Activated CD4-positive, alpha-beta T cell treated with anti-CD3 and anti-CD28 coated beads for 36 hours (primary cell): ENCODE measurements at regions not wholly inside any gene's neighbourhood (a gene's known extent, or its start where the extent isn't known, plus 50 kb on each side); places are given as distances from the start of the nearest gene placed in this dataset.

ENCODE experiments used
- ATAC-seq: fragments of 200-7000 bp; cut with Tn5 transposase; one replicate; pipeline ENCODE4 v1.10.0; 2021; ENCODE audit warnings: mild to moderate bottlenecking, moderate library complexity
- CTCF ChIA-PET: fragments of 350-600 bp; sonication (Branson Sonifier 250); formaldehyde crosslinking; loops from one replicate; lab custom pipeline; 2021; ENCODE audit warnings: antibody characterized with exemption; lab: Charles Lee
- POLR2A ChIA-PET: fragments of 350-600 bp; sonication (Branson Sonifier 250); formaldehyde crosslinking; loops from one replicate; lab custom pipeline; 2021; ENCODE audit warnings: antibody characterized with exemption, inconsistent platforms; lab: Charles Lee
- DNase-seq: peaks from one replicate; pipeline ENCODE4 v3.0.0-alpha.2; 2020
- H3K27ac Mint-ChIP-seq: one replicate; pipeline ENCODE4 v1.8.0; 2021; ENCODE audit warnings: mixed read lengths
- H3K27me3 Mint-ChIP-seq: one replicate; pipeline ENCODE4 v1.8.0; 2021; ENCODE audit warnings: mixed read lengths
- H3K36me3 Mint-ChIP-seq: one replicate; pipeline ENCODE4 v1.8.0; 2021; ENCODE audit warnings: low read depth, mixed read lengths
- H3K4me1 Mint-ChIP-seq: one replicate; pipeline ENCODE4 v1.8.0; 2021; ENCODE audit warnings: mixed read lengths
- H3K4me3 Mint-ChIP-seq: one replicate; pipeline ENCODE4 v1.8.0; 2021; ENCODE audit warnings: mild to moderate bottlenecking, moderate library complexity, mixed read lengths
- H3K9me3 Mint-ChIP-seq: one replicate; pipeline ENCODE4 v1.8.0; 2021; ENCODE audit warnings: low read depth, mixed read lengths
- intact Hi-C, 2 experiments: fragments of 100-400 bp; cut with DNase I in 1 of 2; cut with micrococcal nuclease in 1 of 2; formaldehyde crosslinking; loops; one replicate each; pipeline versions ENCODE4 v1.14.2 to v1.15.1; 2022 to 2024; cut with DNase I, micrococcal nuclease

DNA sequence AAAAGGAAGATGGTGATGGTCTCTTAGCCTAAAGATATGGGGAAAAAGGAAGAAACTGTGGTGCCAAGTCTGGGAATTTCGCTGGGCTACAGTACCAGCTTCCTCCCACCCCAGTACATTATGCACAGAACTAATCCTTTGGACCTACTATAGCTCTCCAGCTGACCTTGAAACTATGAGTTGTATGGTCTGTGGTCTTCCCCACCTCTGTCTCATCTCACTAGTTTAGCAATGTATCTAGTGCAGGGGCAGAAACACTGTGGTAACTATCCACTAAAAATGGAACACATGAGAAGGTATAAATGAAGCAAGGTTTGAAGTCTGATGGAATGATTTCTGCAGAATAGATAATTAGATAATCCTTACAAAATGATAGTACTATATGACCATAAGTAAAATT is 190.4 kb upstream of the CCDC150 start:
- POLR2A ChIA-PET: no interaction called here

DNA sequence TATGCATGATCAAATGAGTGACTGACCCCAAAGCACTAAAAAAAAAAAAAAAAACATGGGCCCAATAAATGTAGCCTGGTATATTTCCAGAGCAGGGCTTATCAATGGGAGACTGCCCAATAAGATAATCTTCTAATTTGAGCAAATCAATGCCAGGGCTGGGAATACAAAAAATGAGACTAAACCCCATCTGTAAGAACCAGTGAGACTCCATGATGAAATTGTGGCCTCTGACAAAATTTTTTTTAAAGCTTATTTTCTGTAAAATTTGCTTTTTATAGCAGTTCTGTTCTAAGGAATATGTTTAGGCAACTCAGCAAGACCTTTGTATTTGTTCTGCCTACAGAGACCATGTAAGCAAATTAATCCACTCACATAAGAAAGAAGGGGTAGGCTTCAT is 186.8 kb upstream of the CCDC150 start:
- H3K27me3 Mint-ChIP-seq: peaks cover 18% of the 10 kb centered on the region
- intact Hi-C loops: loop anchor here (1.0 to 10.0 kb wide), 5 partner anchors 118 to 374 kb away; no protein-coding TSS in a partner anchor
- H3K4me3 Mint-ChIP-seq: no peak overlapping the region
- peaks cover 2% of the 10 kb centered on the region for H3K4me1 Mint-ChIP-seq
- no peak overlapping the region for H3K27ac Mint-ChIP-seq
- H3K9me3 Mint-ChIP-seq: no peaks in the 10 kb centered on the region
- POLR2A ChIA-PET: no interaction called here
- ATAC-seq: no peak
- CTCF ChIA-PET: interaction anchor here (0.6 to 3.4 kb wide), 18 partner anchors 12 to 1591 kb away, joined by 3 to 38 read pairs (median 4); partner anchors contain the start of gene DNAH7
- no peaks in the 10 kb centered on the region for H3K36me3 Mint-ChIP-seq
- no peak for DNase-seq

More for the DNA sequence above, 190.4 kb upstream of the CCDC150 start:
- no peak overlapping the region for H3K4me3 Mint-ChIP-seq
- H3K27ac Mint-ChIP-seq: no peak overlapping the region
- CTCF ChIA-PET: interaction anchor here (0.9 kb wide), 1 partner anchor 155 kb away, joined by 3 read pairs; no protein-coding TSS in a partner anchor
- H3K9me3 Mint-ChIP-seq: no peaks in the 10 kb centered on the region
- ATAC-seq (peak; percentile 26), DNase-seq (no peak)
- peaks cover 2% of the 10 kb centered on the region for H3K27me3 Mint-ChIP-seq
- H3K36me3 Mint-ChIP-seq: no peaks in the 10 kb centered on the region
- H3K4me1 Mint-ChIP-seq: peaks cover 2% of the 10 kb centered on the region
- intact Hi-C loops: no loop called here

DNA sequence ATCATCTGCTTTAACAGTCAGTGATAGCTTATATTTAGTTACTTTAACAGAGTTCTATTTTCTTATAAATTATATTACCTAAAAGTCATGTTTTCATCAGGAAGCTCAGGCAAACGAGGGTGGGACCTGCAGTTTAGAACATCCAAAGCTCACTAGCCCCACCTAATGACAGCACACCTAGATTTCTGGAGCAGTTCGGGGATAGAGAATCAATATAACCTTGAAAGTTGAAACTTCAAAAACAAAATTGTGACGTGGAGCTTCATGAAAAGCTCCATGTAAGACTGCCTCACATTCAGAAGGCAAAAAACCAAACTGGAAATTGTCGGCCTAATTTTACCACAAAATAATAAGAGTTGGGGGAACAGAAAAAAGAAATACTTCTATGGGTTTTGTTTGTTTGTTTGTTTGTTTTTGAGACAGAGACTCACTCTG is 185.9 kb upstream of the CCDC150 start:
- intact Hi-C loops: loop anchor here (1.0 to 10.0 kb wide), 5 partner anchors 119 to 375 kb away; no protein-coding TSS in a partner anchor
- ChIA-PET CTCF (interaction anchor here (0.6 to 3.4 kb wide), 43 partner anchors 8 to 1590 kb away, joined by 3 to 38 read pairs (median 3); partner anchors contain the start of gene DNAH7), POLR2A (no interaction called here)
- no peak overlapping the region for H3K27ac Mint-ChIP-seq
- peak; percentile 51 for ATAC-seq
- peak; percentile 58 for DNase-seq
- no peaks in the 10 kb centered on the region for H3K9me3 Mint-ChIP-seq
- peaks cover 2% of the 10 kb centered on the region for H3K4me1 Mint-ChIP-seq
- peaks cover 22% of the 10 kb centered on the region for H3K27me3 Mint-ChIP-seq
- H3K4me3 Mint-ChIP-seq: no peak overlapping the region
- H3K36me3 Mint-ChIP-seq: no peaks in the 10 kb centered on the region

DNA sequence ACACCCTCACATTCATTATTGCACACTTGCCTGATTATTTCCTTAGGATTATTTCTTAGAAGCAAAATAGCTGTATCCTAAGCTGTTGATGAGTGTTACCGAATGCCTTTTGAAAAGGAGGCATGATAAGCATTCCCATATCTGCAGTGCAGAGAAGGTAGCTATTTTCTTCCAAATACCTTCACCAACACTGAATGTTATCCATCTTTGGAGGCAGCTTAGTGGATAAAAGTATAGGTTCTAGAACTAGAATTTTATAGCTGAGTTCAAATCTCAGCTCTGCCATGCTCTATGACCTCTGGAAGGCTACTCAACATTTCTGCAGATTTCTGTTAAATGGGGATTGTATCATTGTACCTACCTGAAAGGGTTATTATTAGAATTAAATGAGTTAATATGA is 185.0 kb upstream of the CCDC150 start:
- peaks cover 29% of the 10 kb centered on the region for H3K27me3 Mint-ChIP-seq
- POLR2A ChIA-PET: no interaction called here
- no peaks in the 10 kb centered on the region for H3K9me3 Mint-ChIP-seq
- no peak overlapping the region for H3K4me3 Mint-ChIP-seq
- H3K4me1 Mint-ChIP-seq: peaks cover 9% of the 10 kb centered on the region
- DNase-seq (no peak), ATAC-seq (no peak)
- CTCF ChIA-PET: interaction anchor here (0.6 to 3.4 kb wide), 19 partner anchors 12 to 387 kb away, joined by 3 to 38 read pairs (median 5); partner anchors contain the start of gene DNAH7
- H3K27ac Mint-ChIP-seq: no peak overlapping the region
- intact Hi-C loops: loop anchor here in 1 of 2 experiments (10.0 kb wide), 1 partner anchor 120 kb away; no protein-coding TSS in a partner anchor
- H3K36me3 Mint-ChIP-seq: no peaks in the 10 kb centered on the region

DNA sequence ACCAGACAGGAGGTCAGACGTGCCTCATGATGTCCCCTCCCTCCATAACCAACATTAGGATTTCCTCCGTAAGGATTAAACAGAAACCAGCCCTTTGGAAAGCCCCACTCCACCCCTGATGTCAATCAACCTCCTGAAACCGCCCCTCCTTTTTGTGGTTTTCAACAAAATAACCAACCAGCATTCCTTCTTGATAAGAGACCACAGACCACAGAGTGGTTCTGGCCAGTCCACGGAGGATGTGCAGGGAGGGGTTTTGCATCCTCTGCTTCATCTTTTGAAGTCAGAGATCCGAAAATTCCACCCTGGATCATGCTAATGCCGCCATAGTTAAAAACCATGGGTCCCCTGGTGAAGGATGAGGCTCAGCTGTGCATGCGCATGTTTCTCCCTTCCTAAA is 180.0 kb upstream of the CCDC150 start:
- no peaks in the 10 kb centered on the region for H3K9me3 Mint-ChIP-seq
- POLR2A ChIA-PET: no interaction called here
- peaks cover 12% of the 10 kb centered on the region for H3K4me1 Mint-ChIP-seq
- H3K27ac Mint-ChIP-seq: no peak overlapping the region
- ATAC-seq (no peak), DNase-seq (no peak)
- intact Hi-C loops: loop anchor here in 1 of 2 experiments (10.0 kb wide), 1 partner anchor 125 kb away; no protein-coding TSS in a partner anchor
- no peak overlapping the region for H3K4me3 Mint-ChIP-seq
- no peaks in the 10 kb centered on the region for H3K36me3 Mint-ChIP-seq
- peaks cover 45% of the 10 kb centered on the region for H3K27me3 Mint-ChIP-seq
- CTCF ChIA-PET: no interaction called here

DNA sequence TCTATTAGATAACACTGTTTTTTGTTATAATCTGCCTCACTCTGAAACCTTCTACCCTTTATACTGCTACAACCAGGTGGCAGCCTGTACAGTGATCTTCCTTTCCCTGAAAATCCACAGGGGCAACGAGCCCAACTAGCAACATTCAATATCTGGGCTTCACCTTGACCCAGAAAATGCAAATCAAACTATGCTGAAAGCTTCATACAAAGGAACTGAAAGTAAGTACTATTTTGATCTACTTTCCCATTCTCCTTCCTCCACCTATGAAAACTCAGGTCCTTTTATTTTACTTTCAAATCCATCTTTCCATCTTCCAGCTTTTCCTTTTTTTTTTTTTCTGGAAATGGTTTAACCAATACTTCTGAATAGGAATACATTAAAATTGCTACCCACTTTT is 175.8 kb upstream of the CCDC150 start:
- H3K4me3 Mint-ChIP-seq: no peak overlapping the region
- no peak overlapping the region for H3K27ac Mint-ChIP-seq
- no peaks in the 10 kb centered on the region for H3K9me3 Mint-ChIP-seq
- DNase-seq (no peak), ATAC-seq (no peak)
- intact Hi-C loops: no loop called here
- H3K27me3 Mint-ChIP-seq: peaks cover 32% of the 10 kb centered on the region
- ChIA-PET POLR2A (no interaction called here), CTCF (interaction anchor here (0.8 to 2.5 kb wide), 2 partner anchors 10 kb away, joined by 5 to 11 read pairs; no protein-coding TSS in a partner anchor)
- H3K36me3 Mint-ChIP-seq: no peaks in the 10 kb centered on the region
- peaks cover 12% of the 10 kb centered on the region for H3K4me1 Mint-ChIP-seq

DNA sequence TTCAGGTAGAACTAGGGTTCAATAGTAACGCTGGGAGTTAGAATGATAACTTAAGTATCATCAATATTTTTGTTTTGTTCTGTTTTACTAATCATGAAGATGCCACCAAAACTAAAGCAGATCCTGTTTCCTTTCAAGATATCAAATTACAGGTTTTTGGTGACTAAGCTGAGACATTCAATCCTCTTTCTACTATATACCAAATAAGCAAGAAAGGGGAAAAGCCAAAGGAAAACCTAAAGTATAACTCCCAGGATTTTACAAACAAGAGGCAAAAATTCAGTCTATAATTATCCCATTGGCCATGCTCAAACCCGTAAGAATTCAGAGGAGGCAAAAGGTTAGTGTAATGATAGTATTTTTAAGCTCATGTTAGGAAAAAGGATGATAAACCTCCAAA is 175.2 kb upstream of the CCDC150 start:
- DNase-seq (no peak), ATAC-seq (no peak)
- POLR2A ChIA-PET: no interaction called here
- Mint-ChIP-seq H3K36me3 (no peaks in the 10 kb centered on the region), H3K4me3 (no peak overlapping the region), H3K4me1 (peaks cover 6% of the 10 kb centered on the region), H3K9me3 (no peaks in the 10 kb centered on the region), H3K27me3 (peaks cover 31% of the 10 kb centered on the region), H3K27ac (no peak overlapping the region)
- intact Hi-C loops: no loop called here
- CTCF ChIA-PET: interaction anchor here (2.5 kb wide), 1 partner anchor 11 kb away, joined by 11 read pairs; no protein-coding TSS in a partner anchor

DNA sequence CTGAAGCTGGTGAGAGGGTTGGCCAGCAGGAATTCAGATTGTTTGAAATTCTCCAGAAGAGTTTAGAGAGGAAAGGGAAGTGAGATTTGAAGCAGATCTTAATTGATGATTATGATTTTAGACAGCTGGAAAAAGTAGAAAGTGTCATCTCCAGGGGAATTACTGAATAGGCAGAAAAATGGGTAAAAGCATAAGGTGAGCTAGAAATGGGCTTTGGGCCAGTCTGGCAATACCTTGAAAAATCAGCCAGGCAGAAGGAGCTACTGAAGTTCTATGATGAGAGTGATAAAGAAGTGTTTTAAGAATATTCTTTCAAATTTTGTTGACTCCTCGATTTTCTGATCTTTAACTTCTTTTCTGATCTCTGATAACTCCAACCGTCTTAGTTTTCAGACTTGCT is 172.9 kb upstream of the CCDC150 start:
- Mint-ChIP-seq H3K27ac (no peak overlapping the region), H3K9me3 (no peaks in the 10 kb centered on the region), H3K4me3 (no peak overlapping the region), H3K4me1 (no peaks in the 10 kb centered on the region), H3K36me3 (no peaks in the 10 kb centered on the region), H3K27me3 (peaks cover 11% of the 10 kb centered on the region)
- DNase-seq (no peak), ATAC-seq (no peak)
- ChIA-PET CTCF (interaction anchor here (1.0 to 1.4 kb wide), 4 partner anchors 13 to 398 kb away, joined by 3 to 9 read pairs (median 4); partner anchors contain the start of gene DNAH7), POLR2A (interaction anchor here (1.1 kb wide), 1 partner anchor 72 kb away, joined by 3 read pairs; no protein-coding TSS in a partner anchor)
- intact Hi-C loops: no loop called here

DNA sequence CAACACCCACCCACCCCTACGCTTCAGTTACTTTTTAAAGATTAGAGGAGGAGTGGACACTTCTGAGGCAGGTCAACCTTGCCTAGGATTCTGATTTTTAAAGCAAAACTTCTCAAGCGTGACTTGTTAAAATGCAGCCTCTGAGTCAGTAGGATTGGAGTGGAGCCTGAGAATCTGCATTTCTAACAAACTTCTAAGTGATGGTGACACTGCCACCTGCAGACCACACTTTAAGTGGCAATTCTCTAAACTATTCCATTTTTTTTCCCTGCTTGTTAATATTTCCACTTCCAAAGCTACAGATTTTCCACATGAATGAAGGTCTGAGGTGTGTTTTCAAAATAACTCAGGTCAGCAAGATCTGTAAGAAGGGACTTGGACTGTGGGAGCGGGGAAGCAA is 171.1 kb upstream of the CCDC150 start:
- H3K36me3 Mint-ChIP-seq: no peaks in the 10 kb centered on the region
- no peak overlapping the region for H3K4me3 Mint-ChIP-seq
- ATAC-seq: no peak
- no peaks in the 10 kb centered on the region for H3K4me1 Mint-ChIP-seq
- ChIA-PET POLR2A (no interaction called here), CTCF (interaction anchor here (0.7 kb wide), 1 partner anchor 371 kb away, joined by 3 read pairs; no protein-coding TSS in a partner anchor)
- no peaks in the 10 kb centered on the region for H3K9me3 Mint-ChIP-seq
- intact Hi-C loops: no loop called here
- no peak for DNase-seq
- no peak overlapping the region for H3K27ac Mint-ChIP-seq
- peaks cover 9% of the 10 kb centered on the region for H3K27me3 Mint-ChIP-seq

DNA sequence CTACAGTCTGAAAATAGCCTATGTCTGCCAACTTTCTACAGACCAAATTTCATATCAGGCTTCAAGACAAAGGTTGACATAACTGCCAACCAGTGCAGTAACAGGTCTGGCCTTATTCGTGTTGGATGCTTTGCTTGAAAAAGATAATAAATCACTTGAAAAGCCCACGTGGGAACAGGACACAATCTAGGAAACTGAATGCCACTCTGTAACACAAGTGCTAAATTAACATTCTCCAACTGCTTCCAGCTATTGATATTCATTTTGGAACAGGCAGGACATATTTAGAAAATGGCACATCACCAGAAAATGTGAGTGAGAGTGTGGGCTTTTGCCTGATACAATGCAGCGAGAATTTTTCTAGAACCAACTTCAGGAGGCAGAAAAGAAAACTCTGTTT is 165.9 kb upstream of the CCDC150 start:
- ChIA-PET CTCF (interaction anchor here (0.6 to 1.0 kb wide), 2 partner anchors 10 to 405 kb away, joined by 3 to 5 read pairs; partner anchors contain the start of gene DNAH7), POLR2A (no interaction called here)
- Mint-ChIP-seq H3K36me3 (no peaks in the 10 kb centered on the region), H3K9me3 (no peaks in the 10 kb centered on the region), H3K4me3 (no peak overlapping the region), H3K27me3 (peaks cover 5% of the 10 kb centered on the region), H3K27ac (no peak overlapping the region), H3K4me1 (no peaks in the 10 kb centered on the region)
- DNase-seq: no peak
- intact Hi-C loops: no loop called here
- ATAC-seq: no peak

DNA sequence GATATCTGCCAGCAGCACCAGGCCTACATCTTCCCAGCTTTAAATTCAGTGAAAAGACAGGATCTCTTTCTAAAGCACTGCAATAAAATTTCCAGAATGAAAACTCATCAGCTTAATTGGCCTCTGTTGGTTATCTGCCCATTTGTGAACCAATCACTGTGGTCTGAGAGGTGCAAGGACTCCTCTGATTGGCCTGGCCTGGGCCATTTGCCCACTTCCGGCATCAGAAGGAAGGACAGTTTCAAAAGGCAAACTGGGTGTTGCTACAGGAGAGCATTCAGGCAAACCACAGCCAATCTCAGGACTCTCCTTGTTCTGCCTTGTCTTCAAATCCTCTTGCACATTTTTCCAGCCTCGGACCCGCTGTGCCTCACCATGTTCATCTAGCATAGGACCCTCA is 163.9 kb upstream of the CCDC150 start:
- no peaks in the 10 kb centered on the region for H3K36me3 Mint-ChIP-seq
- H3K27ac Mint-ChIP-seq: no peak overlapping the region
- no peaks in the 10 kb centered on the region for H3K4me1 Mint-ChIP-seq
- ATAC-seq (no peak), DNase-seq (no peak)
- H3K4me3 Mint-ChIP-seq: no peak overlapping the region
- POLR2A ChIA-PET: no interaction called here
- intact Hi-C loops: no loop called here
- no peaks in the 10 kb centered on the region for H3K9me3 Mint-ChIP-seq
- H3K27me3 Mint-ChIP-seq: peaks cover 9% of the 10 kb centered on the region
- CTCF ChIA-PET: interaction anchor here (1.3 kb wide), 1 partner anchor 397 kb away, joined by 3 read pairs; no protein-coding TSS in a partner anchor

DNA sequence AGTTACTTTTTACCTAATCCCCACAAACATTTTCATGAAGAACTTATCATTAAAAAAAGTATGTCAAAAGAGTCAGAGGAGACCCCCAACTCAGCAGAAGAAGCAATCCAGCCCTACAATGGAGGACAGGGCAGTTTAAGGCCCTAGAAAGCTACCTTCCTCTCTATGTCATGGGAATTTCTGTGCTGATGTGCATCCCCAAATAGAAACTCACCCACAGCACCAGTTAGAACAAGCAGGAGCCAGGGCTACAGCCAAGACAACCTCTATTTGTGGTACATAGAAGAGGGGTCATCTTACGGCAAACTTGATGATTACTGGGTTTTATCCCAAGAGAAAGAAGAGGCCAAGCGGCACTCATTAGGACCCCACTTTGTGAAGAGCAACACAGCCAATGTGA is 160.9 kb upstream of the CCDC150 start:
- Mint-ChIP-seq H3K27ac (no peak overlapping the region), H3K9me3 (no peaks in the 10 kb centered on the region), H3K36me3 (no peaks in the 10 kb centered on the region), H3K27me3 (peaks cover 18% of the 10 kb centered on the region), H3K4me1 (peaks cover 3% of the 10 kb centered on the region), H3K4me3 (no peak overlapping the region)
- ChIA-PET POLR2A (no interaction called here), CTCF (no interaction called here)
- no peak for DNase-seq
- intact Hi-C loops: no loop called here
- no peak for ATAC-seq
